DND-41 (cell line): ENCODE measurements at regions not wholly inside any gene's neighbourhood (a gene's known extent, or its start where the extent isn't known, plus 50 kb on each side); places are given as distances from the start of the nearest gene placed in this dataset.

Experiments
- ATAC-seq: fragments of 200-7000 bp; cut with Tn5 transposase; 3 replicates; pipeline ENCODE4 v1.9.1; 2021; ENCODE audit warnings: low read depth; ENCODE audit not compliant: insufficient read depth
- DNase-seq: peaks from one replicate; pipeline ENCODE4 v3.0.0-alpha.2; 2020
- H2AFZ ChIP-seq: 2 replicates; pipeline ENCODE4 v1.6.0; 2012; ENCODE audit warnings: low read depth, low read length
- H3K27ac ChIP-seq: 2 replicates; pipeline ENCODE4 v1.5.1; 2012; ENCODE audit warnings: low read length, inconsistent platforms
- H3K27me3 ChIP-seq: fragments of 200-600 bp; sonication (generic); 2 replicates; pipeline ENCODE4 v1.6.0; 2012; ENCODE audit warnings: low read length, mild to moderate bottlenecking, inconsistent platforms; ENCODE audit not compliant: insufficient read depth, poor library complexity
- H3K36me3 ChIP-seq: 2 replicates; pipeline ENCODE4 v1.5.1; 2012; ENCODE audit warnings: low read length, inconsistent platforms; ENCODE audit not compliant: insufficient read depth
- H3K4me1 ChIP-seq: 2 replicates; pipeline ENCODE4 v1.5.1; 2012; ENCODE audit warnings: mild to moderate bottlenecking, low read length; ENCODE audit not compliant: insufficient read depth
- H3K4me2 ChIP-seq: 2 replicates; pipeline ENCODE4 v1.6.0; 2012; ENCODE audit warnings: mild to moderate bottlenecking, moderate library complexity, low read length, inconsistent platforms; ENCODE audit not compliant: insufficient read depth
- H3K4me3 ChIP-seq, 2 experiments: fragments of 200-600 bp in 1 of 2; shearing (Covaris generic) in 1 of 2; 2 replicates each; pipeline ENCODE4 v1.5.1; 2012 to 2016; ENCODE audit warnings: inconsistent platforms in 2 of 2, low read length in 2 of 2, mild to moderate bottlenecking in 2 of 2, low read depth in 1 of 2, moderate library complexity in 1 of 2
- H3K79me2 ChIP-seq: 2 replicates; pipeline ENCODE4 v1.6.0; 2012; ENCODE audit warnings: low read length, inconsistent platforms; ENCODE audit not compliant: insufficient read depth
- H3K9ac ChIP-seq: 2 replicates; pipeline ENCODE4 v1.6.0; 2012; ENCODE audit warnings: low read depth, mild to moderate bottlenecking, inconsistent platforms, low read length, moderate library complexity
- H3K9me3 ChIP-seq: 2 replicates; pipeline ENCODE4 v1.5.1; 2012; ENCODE audit warnings: low read length, moderate library complexity, mild to moderate bottlenecking, inconsistent platforms; ENCODE audit not compliant: insufficient read depth, severe bottlenecking
- H4K20me1 ChIP-seq: 2 replicates; pipeline ENCODE4 v1.6.0; 2012; ENCODE audit warnings: low read length; ENCODE audit not compliant: insufficient read depth
- EZH2 ChIP-seq: IDR thresholded peaks from 3 replicates; pipeline ENCODE4 v1.6.1; 2012; ENCODE audit warnings: borderline replicate concordance, low read depth, mild to moderate bottlenecking, moderate library complexity, low read length, inconsistent platforms; ENCODE audit not compliant: severe bottlenecking
- TF ChIP-seq, protein P1 (sequence below): IDR thresholded peaks from 2 replicates; pipeline ENCODE4 v1.5.1; 2012; ENCODE audit warnings: borderline replicate concordance, low read length, moderate library complexity, mild to moderate bottlenecking; ENCODE audit not compliant: poor library complexity, severe bottlenecking; ENCODE audit errors: extremely low read depth

DNA sequence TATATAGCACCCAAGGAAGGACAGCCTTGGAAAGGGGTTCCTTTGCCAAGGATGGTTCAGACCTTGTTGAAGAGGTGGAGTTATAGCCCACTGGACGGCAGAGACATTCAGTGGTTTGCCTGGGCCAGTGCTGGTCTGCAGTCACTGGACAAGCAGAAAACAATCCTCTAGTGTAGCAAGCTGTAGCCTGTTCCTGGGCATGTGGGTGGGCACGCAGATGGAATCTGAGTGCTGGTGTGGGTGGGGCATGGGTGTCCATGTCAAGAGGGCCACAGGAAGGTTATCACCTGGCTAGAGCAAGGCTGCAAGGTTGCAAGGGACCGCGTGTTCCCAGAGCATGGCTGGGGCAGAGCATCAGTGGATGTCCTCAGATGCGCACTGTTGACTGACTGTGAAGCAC lies 244.7 kb downstream of the PTPRU start:
- Histone ChIP-seq H3K4me1 (no peaks in the 10 kb centered on the region), H3K36me3 (no peaks in the 10 kb centered on the region), H3K79me2 (no peaks in the 10 kb centered on the region), H3K9ac (no peak overlapping the region), H4K20me1 (no peaks in the 10 kb centered on the region), H3K4me2 (no peak overlapping the region), H3K4me3 (no peak overlapping the region), H3K27ac (no peak overlapping the region), H2AFZ (no peak overlapping the region), H3K27me3 (peaks cover 4% of the 10 kb centered on the region), H3K9me3 (no peaks in the 10 kb centered on the region)
- DNase-seq = no peak
- TF ChIP-seq, protein P1, sequence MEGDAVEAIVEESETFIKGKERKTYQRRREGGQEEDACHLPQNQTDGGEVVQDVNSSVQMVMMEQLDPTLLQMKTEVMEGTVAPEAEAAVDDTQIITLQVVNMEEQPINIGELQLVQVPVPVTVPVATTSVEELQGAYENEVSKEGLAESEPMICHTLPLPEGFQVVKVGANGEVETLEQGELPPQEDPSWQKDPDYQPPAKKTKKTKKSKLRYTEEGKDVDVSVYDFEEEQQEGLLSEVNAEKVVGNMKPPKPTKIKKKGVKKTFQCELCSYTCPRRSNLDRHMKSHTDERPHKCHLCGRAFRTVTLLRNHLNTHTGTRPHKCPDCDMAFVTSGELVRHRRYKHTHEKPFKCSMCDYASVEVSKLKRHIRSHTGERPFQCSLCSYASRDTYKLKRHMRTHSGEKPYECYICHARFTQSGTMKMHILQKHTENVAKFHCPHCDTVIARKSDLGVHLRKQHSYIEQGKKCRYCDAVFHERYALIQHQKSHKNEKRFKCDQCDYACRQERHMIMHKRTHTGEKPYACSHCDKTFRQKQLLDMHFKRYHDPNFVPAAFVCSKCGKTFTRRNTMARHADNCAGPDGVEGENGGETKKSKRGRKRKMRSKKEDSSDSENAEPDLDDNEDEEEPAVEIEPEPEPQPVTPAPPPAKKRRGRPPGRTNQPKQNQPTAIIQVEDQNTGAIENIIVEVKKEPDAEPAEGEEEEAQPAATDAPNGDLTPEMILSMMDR = no peak
- TF ChIP-seq EZH2 = no peak
- ATAC-seq = no peak

DNA sequence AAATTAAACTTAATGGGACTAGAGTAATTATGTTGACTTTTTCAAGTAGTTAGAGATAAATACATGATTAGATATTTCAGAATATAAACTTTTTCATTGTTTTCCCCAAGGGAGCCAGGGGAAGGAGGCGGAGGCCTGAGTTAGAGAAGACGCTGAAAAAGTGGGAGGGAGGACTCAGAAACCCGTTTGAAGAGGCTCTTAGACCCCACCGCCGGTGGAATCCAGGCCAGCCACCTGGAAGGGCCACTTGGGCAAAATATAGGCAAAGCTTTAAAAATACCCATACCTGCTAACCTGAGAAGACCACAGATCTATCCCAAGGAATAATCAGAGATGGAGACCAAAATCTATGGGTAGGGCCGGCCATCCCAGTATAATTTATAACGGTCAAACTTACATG lies 242.6 kb downstream of the PTPRU start:
- TF ChIP-seq, protein P1 = no peak
- TF ChIP-seq EZH2 = no peak
- H3K27me3 ChIP-seq = peaks cover 18% of the 10 kb centered on the region
- ATAC-seq (no peak), DNase-seq (no peak)
- H3K9me3 ChIP-seq = no peaks in the 10 kb centered on the region
- no peak overlapping the region for H3K4me2 ChIP-seq
- no peak overlapping the region for H3K4me3 ChIP-seq
- no peaks in the 10 kb centered on the region for H3K4me1 ChIP-seq
- no peaks in the 10 kb centered on the region for H3K36me3 ChIP-seq
- H3K79me2 ChIP-seq = no peaks in the 10 kb centered on the region
- no peak overlapping the region for H3K9ac ChIP-seq
- H2AFZ ChIP-seq = no peak overlapping the region
- H3K27ac ChIP-seq = no peak overlapping the region
- no peaks in the 10 kb centered on the region for H4K20me1 ChIP-seq

DNA sequence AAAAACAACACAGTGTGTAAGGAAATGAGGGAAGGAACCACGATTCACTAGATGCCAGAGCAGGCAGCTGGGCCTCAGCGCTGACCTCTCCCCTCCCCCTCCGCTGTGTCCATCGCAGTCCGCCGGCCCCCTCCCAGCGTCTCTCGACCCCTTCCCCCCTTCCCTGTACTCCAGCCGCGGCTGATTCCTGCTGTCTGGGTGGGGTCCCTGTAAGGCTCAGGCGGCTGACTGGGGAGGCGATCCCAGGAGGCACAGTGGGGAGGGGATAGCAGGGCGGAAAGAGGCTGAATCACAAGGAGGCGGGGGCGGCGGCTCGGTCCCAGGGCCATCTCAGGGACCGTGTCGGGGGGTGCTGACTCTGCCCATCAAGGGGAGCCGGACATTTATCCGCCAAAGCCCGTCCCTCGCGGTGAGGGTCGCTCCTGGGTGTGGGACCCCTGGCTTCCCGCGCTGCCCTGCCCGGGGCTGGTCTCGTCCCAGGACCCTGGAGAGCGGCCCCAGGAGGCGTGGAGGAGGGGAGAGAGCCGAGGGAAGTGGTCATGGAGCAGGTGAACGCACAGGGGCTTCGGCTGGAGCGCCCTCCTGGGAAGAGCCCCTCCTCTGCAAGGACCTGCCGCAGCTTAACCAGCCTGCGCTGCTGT lies 241.9 kb downstream of the PTPRU start:
- Histone ChIP-seq H3K4me2 (no peak overlapping the region), H3K27me3 (peaks cover 23% of the 10 kb centered on the region), H2AFZ (no peak overlapping the region), H3K4me1 (no peaks in the 10 kb centered on the region), H4K20me1 (no peaks in the 10 kb centered on the region), H3K9ac (no peak overlapping the region), H3K79me2 (no peaks in the 10 kb centered on the region), H3K9me3 (no peaks in the 10 kb centered on the region), H3K27ac (no peak overlapping the region), H3K4me3 (no peak overlapping the region), H3K36me3 (no peaks in the 10 kb centered on the region)
- no peak for TF ChIP-seq EZH2
- TF ChIP-seq, protein P1 = no peak
- ATAC-seq (no peak), DNase-seq (no peak)

DNA sequence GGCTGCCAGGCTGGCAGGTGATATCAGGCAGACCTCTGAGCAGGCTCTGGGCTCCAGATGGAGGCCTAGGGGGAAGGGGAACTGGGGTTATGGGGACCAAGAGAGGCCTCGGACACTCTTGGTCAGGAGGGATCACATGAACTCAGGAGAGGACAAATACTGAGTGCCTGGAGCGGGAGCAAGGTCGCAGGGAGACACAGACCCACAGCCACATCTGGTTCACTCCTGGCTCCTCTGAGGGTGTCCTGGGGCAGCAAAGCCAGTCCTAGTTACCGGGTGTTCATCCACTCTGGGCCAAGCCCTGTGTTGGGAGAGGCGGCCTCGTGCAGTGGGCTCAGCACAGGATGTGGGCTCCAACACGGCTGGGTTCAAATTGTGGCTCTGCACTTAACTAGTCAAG lies 239.0 kb downstream of the PTPRU start:
- Histone ChIP-seq H3K4me1 (no peaks in the 10 kb centered on the region), H3K36me3 (no peaks in the 10 kb centered on the region), H3K4me3 (no peak overlapping the region), H4K20me1 (no peaks in the 10 kb centered on the region), H3K79me2 (no peaks in the 10 kb centered on the region), H3K9me3 (no peaks in the 10 kb centered on the region), H3K27me3 (peaks cover 33% of the 10 kb centered on the region), H3K27ac (no peak overlapping the region), H2AFZ (no peak overlapping the region), H3K9ac (no peak overlapping the region), H3K4me2 (no peak overlapping the region)
- ATAC-seq (no peak), DNase-seq (no peak)
- TF ChIP-seq, protein P1 = no peak
- TF ChIP-seq EZH2 = no peak
